Activated naive CD8-positive, alpha-beta T cell treated with anti-CD3 and anti-CD28 coated beads, Interleukin-2, amount 50 U/mL, for 24 hours (primary cell): ENCODE measurements at regions not wholly inside any gene's neighbourhood (a gene's known extent, or its start where the extent isn't known, plus 50 kb on each side); places are given as distances from the start of the nearest gene placed in this dataset.

ENCODE experiments used
- ATAC-seq: fragments of 150-1000 bp; cut with Tn5 transposase; one replicate; pipeline ENCODE4 v1.10.0; 2021
- DNase-seq: peaks from one replicate; pipeline ENCODE4 v3.0.0; 2021
- H3K27ac Mint-ChIP-seq: one replicate; pipeline ENCODE4 v1.8.0; 2021; ENCODE audit warnings: mild to moderate bottlenecking, mixed read lengths
- H3K27me3 Mint-ChIP-seq: one replicate; pipeline ENCODE4 v1.8.0; 2021; ENCODE audit warnings: mixed read lengths
- H3K36me3 Mint-ChIP-seq: one replicate; pipeline ENCODE4 v1.8.0; 2021; ENCODE audit warnings: low read depth, mixed read lengths
- H3K4me1 Mint-ChIP-seq: one replicate; pipeline ENCODE4 v1.8.0; 2021; ENCODE audit warnings: mixed read lengths
- H3K4me3 Mint-ChIP-seq: one replicate; pipeline ENCODE4 v1.8.0; 2021; ENCODE audit warnings: mild to moderate bottlenecking, moderate library complexity, mixed read lengths
- H3K9me3 Mint-ChIP-seq: one replicate; pipeline ENCODE4 v1.8.0; 2021; ENCODE audit warnings: mixed read lengths

DNA sequence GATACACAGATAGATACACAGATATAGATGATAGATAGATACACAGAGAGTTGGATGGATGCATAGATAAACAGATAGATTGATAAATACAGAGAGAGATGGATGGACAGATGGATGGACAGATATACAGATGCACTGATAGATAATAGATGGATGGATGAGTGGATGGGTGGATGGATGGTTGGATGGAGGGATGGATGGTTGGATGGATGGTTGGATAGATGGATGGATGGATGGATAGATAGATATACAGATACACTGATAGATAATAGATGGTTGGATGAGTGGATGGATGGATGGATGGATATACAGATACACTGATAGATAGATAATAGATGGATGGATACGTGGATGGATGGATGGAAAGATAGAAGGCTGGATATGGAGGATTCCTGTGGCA is 290.0 kb upstream of the SHH start:
- no peaks in the 10 kb centered on the region for H3K36me3 Mint-ChIP-seq
- no peak for DNase-seq
- peaks cover 4% of the 10 kb centered on the region for H3K4me1 Mint-ChIP-seq
- no peak overlapping the region for H3K4me3 Mint-ChIP-seq
- no peaks in the 10 kb centered on the region for H3K9me3 Mint-ChIP-seq
- no peak for ATAC-seq
- H3K27me3 Mint-ChIP-seq = no peaks in the 10 kb centered on the region
- no peak overlapping the region for H3K27ac Mint-ChIP-seq

GRCh38 chr7:156101355-156101754 is 289.1 kb upstream of the SHH start:
- DNase-seq (no peak), ATAC-seq (no peak)
- peaks cover 13% of the 10 kb centered on the region for H3K4me1 Mint-ChIP-seq
- no peaks in the 10 kb centered on the region for H3K27me3 Mint-ChIP-seq
- no peak overlapping the region for H3K27ac Mint-ChIP-seq
- no peaks in the 10 kb centered on the region for H3K36me3 Mint-ChIP-seq
- no peak overlapping the region for H3K4me3 Mint-ChIP-seq
- no peaks in the 10 kb centered on the region for H3K9me3 Mint-ChIP-seq

DNA sequence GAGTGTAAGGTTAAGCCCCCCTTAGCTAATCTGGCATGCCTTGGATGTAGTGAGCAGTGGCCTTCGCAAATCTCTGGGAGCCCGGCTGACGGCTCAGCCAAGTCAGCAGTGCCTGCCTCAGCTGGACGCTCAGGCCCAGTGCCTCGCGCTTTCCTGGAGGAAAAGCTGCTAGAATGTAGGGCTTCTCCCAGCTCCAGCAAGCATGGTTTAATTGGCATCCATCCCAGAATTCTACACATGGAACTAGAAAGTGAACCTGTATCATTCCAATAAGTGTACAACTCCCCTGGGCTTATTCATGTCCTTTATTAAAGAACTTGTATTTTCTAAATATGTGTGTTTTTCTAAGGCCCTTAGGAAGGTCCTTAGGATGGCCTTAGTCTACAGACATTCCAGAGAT is 287.8 kb upstream of the SHH start:
- DNase-seq (no peak), ATAC-seq (no peak)
- peaks cover 23% of the 10 kb centered on the region for H3K4me1 Mint-ChIP-seq
- H3K27ac Mint-ChIP-seq = no peak overlapping the region
- no peaks in the 10 kb centered on the region for H3K36me3 Mint-ChIP-seq
- H3K27me3 Mint-ChIP-seq = no peaks in the 10 kb centered on the region
- no peaks in the 10 kb centered on the region for H3K9me3 Mint-ChIP-seq
- no peak overlapping the region for H3K4me3 Mint-ChIP-seq

GRCh38 chr7:156099085-156099484 is 286.8 kb upstream of the SHH start:
- H3K4me3 Mint-ChIP-seq = no peak overlapping the region
- H3K27ac Mint-ChIP-seq = no peak overlapping the region
- H3K4me1 Mint-ChIP-seq = peaks cover 23% of the 10 kb centered on the region
- H3K36me3 Mint-ChIP-seq = no peaks in the 10 kb centered on the region
- H3K9me3 Mint-ChIP-seq = peaks cover under 1% of the 10 kb centered on the region
- DNase-seq (no peak), ATAC-seq (no peak)
- no peaks in the 10 kb centered on the region for H3K27me3 Mint-ChIP-seq

- no peaks in the 10 kb centered on the region for H3K36me3 Mint-ChIP-seq
- H3K9me3 Mint-ChIP-seq = peaks cover 10% of the 10 kb centered on the region
- no peaks in the 10 kb centered on the region for H3K27me3 Mint-ChIP-seq
- ATAC-seq (no peak), DNase-seq (no peak)
- H3K4me1 Mint-ChIP-seq = peaks cover 23% of the 10 kb centered on the region
- H3K27ac Mint-ChIP-seq = no peak overlapping the region
- no peak overlapping the region for H3K4me3 Mint-ChIP-seq
These were observed 284.7 kb upstream of the SHH start for GRCh38 chr7:156096771-156097538.

DNA sequence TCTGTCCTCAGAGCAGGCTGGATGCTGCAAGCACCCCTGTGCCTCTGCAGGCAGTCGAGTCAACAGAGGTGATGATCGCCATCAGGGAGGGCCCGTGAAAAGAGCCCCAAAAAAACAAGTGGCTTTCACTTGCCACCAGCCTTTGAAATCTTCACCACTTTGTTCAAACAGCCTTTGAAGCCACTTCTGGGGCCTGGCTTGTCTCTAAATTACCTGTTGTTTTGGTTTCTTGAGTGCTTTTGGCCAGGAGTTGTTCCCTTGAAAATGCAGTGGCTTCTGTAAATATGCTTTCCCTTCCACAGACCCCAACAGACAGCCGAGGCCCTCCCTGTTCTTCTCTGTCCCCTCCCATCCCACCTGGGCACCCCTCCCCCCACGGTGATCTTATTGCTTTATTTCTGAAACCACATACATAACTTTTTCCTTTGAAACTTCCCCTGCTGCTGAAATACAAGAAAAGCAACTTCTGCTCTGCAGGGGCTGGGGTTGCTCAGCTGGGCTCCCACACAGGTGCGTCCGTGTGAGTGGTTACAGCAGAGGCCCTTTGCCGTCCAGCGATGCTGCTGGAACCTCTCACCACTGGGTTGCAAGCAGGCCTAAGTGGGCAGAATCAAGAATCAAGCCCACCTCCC is 283.8 kb upstream of the SHH start:
- Mint-ChIP-seq H3K4me3 (no peak overlapping the region), H3K9me3 (peaks cover 10% of the 10 kb centered on the region), H3K36me3 (no peaks in the 10 kb centered on the region), H3K27ac (no peak overlapping the region), H3K27me3 (no peaks in the 10 kb centered on the region), H3K4me1 (peaks cover 23% of the 10 kb centered on the region)
- DNase-seq (peak; percentile 31), ATAC-seq (peak; percentile 37)

DNA sequence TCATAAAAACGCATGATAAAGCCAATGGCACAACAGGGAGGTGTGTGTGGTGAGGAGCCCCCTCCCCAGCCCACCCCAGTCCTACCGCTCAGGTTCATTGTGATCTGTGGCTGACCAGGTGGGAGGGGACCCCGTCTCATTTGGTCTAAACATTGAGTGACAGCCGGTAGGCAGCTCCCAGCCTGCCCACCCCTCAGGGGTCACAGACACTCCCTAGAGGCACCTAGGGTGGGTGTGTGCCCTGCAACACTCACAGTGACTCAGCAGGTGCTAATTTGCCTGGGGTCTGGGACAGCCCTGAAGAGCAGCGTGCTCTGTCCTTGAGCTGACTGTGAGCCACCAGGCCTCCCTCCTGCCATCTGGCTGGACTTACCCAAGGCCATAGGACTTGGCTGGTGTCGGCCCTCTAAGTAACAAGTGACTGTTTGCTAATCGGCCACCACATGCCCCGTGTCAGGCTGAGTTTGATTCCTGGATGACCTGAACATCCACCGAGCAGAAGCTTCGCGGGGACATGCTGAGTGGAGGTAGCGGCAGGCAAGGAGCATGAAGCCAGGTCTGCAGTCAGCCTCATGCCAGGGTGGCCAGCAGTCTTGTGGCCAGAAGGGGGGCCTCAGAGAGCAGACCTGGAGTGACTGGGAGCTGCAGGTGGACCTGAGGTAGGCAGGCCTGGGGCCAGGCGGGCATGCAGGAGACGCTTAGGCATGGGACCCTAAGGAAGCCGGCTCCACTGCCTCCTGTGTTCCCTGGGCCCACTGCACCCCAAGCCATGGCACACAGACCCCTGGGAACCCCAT is 282.3 kb upstream of the SHH start:
- Mint-ChIP-seq H3K36me3 (no peaks in the 10 kb centered on the region), H3K27me3 (no peaks in the 10 kb centered on the region), H3K4me1 (peaks cover 23% of the 10 kb centered on the region), H3K27ac (no peak overlapping the region), H3K9me3 (peaks cover 10% of the 10 kb centered on the region), H3K4me3 (no peak overlapping the region)
- DNase-seq (no peak), ATAC-seq (no peak)

DNA sequence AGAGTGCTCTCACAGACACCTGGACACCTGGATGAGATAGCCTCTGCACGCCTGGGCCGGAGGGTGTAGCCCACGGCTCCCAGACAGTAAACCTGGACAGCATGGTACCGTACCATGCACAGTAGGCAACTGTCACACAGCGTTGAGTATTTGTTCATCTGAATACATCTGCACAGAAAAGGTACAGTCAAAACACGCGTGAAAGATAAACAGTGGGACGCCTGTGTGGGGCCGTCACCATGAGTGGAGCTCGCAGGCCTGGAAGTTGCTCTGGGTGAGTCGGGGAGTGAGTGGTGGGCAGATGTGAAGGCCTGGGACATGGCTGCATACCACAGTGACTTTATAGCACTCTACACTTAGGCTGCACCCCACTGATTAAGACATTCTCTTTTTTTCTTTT is 280.0 kb upstream of the SHH start:
- Mint-ChIP-seq H3K9me3 (peaks cover 10% of the 10 kb centered on the region), H3K27me3 (no peaks in the 10 kb centered on the region)
- no peak for ATAC-seq

DNA sequence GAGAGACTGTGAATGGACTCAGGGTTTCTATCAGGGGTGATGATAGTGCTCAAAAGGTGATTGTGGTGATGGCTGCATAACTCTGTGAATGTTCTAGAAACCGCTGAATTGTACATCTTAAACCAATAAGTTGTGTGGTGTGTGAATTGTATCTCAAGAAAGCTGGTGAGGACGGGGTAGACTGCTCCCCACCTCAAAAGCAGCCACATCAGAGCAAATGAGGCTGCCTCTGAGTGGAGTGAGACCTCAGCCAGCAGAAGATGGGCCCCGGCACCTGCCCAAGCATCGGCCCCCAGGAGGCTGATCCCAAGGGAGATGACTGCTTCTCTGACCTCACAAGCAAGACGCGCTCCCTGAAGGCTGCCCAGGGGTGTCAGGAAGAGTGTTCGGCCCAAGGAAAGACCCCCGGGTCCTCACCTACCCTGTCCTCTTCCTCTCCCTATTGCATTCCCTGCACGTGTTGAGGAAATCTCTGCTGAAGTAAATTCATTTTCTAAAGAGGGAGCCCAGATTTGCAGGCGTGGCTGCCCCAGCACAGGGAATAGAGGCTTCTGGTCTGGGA is 279.3 kb upstream of the SHH start:
- Mint-ChIP-seq H3K36me3 (no peaks in the 10 kb centered on the region), H3K4me1 (peaks cover 12% of the 10 kb centered on the region)

More for the DNA sequence above, 280.0 kb upstream of the SHH start:
- no peaks in the 10 kb centered on the region for H3K36me3 Mint-ChIP-seq
- DNase-seq = no peak
- peaks cover 19% of the 10 kb centered on the region for H3K4me1 Mint-ChIP-seq
- H3K4me3 Mint-ChIP-seq = no peak overlapping the region
- no peak overlapping the region for H3K27ac Mint-ChIP-seq

DNA sequence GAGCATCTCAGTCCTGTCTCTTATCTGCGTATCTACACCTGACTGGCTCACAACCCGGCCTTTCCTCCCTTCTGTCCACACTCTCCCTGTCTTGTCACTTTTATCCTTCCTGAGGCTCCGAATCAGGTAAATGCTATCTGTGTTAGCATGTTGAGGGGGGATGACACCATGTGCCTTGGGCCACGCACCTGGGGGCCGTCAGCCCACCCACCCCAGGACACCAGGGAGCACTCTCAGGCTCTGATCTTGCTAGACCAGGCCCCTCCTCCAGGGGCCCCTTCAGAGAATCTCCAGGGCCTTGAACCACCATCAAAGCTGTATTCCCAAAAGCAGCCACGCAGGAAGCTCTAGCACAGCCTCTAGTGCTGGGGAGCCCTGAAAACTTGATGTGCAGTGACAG is 278.7 kb upstream of the SHH start:
- DNase-seq (no peak), ATAC-seq (no peak)
- Mint-ChIP-seq H3K9me3 (peaks cover 10% of the 10 kb centered on the region), H3K4me1 (peaks cover 6% of the 10 kb centered on the region), H3K27me3 (no peaks in the 10 kb centered on the region), H3K27ac (no peak overlapping the region), H3K4me3 (no peak overlapping the region), H3K36me3 (no peaks in the 10 kb centered on the region)

More for the DNA sequence above, 279.3 kb upstream of the SHH start:
- DNase-seq (no peak), ATAC-seq (no peak)
- Mint-ChIP-seq H3K27me3 (no peaks in the 10 kb centered on the region), H3K4me3 (no peak overlapping the region), H3K27ac (no peak overlapping the region), H3K9me3 (peaks cover 10% of the 10 kb centered on the region)

DNA sequence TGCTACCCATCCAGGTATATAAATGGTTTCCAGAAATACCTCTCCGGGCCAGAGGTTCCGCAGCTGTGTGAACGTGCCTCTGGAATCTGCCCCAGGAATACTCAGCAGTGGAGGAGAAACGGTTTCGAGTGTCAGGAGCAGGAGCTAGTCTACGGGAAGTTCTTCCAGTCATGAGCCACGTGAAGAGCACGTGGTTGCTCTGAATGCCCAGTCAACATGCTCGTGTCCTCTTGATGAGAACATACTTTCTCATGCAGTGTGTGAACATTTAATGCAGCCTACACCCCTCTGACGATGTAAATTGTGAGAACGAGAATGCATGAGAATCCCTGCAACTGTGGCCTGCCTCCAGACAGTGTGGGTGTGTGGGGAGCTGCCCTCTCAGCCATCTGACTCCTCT is 277.0 kb upstream of the SHH start:
- no peak for DNase-seq
- H3K36me3 Mint-ChIP-seq = no peaks in the 10 kb centered on the region
- no peak overlapping the region for H3K4me3 Mint-ChIP-seq
- no peaks in the 10 kb centered on the region for H3K27me3 Mint-ChIP-seq
- H3K27ac Mint-ChIP-seq = no peak overlapping the region
- ATAC-seq = no peak
- H3K4me1 Mint-ChIP-seq = no peaks in the 10 kb centered on the region
- peaks cover 10% of the 10 kb centered on the region for H3K9me3 Mint-ChIP-seq

- Mint-ChIP-seq H3K9me3 (no peaks in the 10 kb centered on the region), H3K4me1 (no peaks in the 10 kb centered on the region), H3K27me3 (no peaks in the 10 kb centered on the region), H3K4me3 (no peak overlapping the region), H3K27ac (no peak overlapping the region), H3K36me3 (no peaks in the 10 kb centered on the region)
- no peak for ATAC-seq
- no peak for DNase-seq
These were observed 275.9 kb upstream of the SHH start for GRCh38 chr7:156088115-156088514.

DNA sequence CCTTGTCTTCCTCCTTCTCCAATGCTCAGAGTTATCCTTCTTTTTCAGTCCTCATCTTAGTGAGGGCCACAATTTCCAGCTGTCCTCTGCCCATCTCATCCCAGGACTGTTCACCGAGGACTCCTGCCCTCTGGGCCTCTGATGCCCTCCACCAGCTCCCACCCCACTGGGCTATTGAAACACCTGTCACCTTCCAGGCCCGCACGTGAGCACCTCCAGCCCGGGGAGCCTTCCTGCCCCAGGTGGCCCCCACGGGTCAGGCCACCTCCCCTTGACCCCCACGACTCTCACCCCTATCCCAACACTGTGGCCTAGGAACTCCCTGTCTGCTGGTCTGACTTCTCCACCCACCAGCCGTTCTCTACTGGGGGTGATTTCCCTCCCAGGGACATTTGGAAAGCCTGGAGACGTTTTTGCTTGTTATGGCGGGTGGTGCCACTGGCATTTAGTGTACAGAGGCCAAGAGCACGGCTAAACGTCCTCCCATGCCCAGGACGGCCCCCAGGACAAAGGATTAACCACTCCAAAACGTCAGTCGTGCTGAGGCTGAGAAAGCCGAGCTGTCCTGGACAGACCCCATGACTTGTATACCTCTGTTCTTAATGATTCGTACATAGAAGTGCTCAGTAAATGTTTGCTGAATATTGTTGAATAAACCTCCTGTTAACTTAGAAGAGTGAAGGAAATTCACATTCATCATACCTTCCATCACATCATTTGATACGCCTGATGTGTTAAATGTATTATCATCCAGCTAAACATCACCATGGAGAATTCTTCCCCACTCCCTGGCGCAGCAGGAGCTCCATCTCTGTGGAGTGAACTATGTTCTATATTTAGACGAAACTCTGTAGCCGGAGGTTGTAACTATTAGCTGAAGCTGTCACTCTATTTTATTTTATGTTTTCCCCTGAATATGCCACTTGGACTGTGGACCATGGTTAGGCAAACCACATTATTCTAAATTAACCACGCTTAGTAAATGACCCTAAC is 270.1 kb upstream of the SHH start:
- Mint-ChIP-seq H3K27me3 (no peaks in the 10 kb centered on the region), H3K27ac (no peak overlapping the region), H3K9me3 (no peaks in the 10 kb centered on the region), H3K36me3 (no peaks in the 10 kb centered on the region), H3K4me1 (no peaks in the 10 kb centered on the region), H3K4me3 (no peak overlapping the region)
- no peak for ATAC-seq
- no peak for DNase-seq

- DNase-seq (no peak), ATAC-seq (no peak)
- Mint-ChIP-seq H3K9me3 (no peaks in the 10 kb centered on the region), H3K27ac (no peak overlapping the region), H3K4me3 (no peak overlapping the region), H3K4me1 (no peaks in the 10 kb centered on the region), H3K27me3 (no peaks in the 10 kb centered on the region), H3K36me3 (no peaks in the 10 kb centered on the region)
These were observed 268.3 kb upstream of the SHH start for GRCh38 chr7:156080596-156080995.
